RWPE1 (cell line): ENCODE measurements at regions not wholly inside any gene's neighbourhood (a gene's known extent, or its start where the extent isn't known, plus 50 kb on each side); places are given as distances from the start of the nearest gene placed in this dataset.

Experiments
- CTCF ChIA-PET: fragments of 350-600 bp; sonication (Branson Sonifier 250); formaldehyde crosslinking; extraction: SDS; loops from one replicate; lab custom pipeline; 2021; lab: Yijun Ruan, JAX
- POLR2A ChIA-PET: fragments of 400-600 bp; formaldehyde crosslinking; extraction: SDS; loops from one replicate; lab custom pipeline; 2020; ENCODE audit warnings: antibody characterized with exemption; ENCODE audit not compliant: low non-redundant PET; lab: Yijun Ruan, JAX
- DNase-seq: peaks from one replicate; pipeline ENCODE4 v3.0.0; 2012; ENCODE audit warnings: low spot score
- H3K27ac ChIP-seq: fragments of 450-650 bp; 2 replicates; pipeline ENCODE4 v1.5.1; 2017
- CTCF ChIP-seq: fragments of 450-650 bp; conservative IDR thresholded peaks from 2 replicates; pipeline ENCODE4 v1.5.1; 2017; ENCODE audit warnings: low read depth, mild to moderate bottlenecking

- peak overlapping the region; percentile 93 for H3K27ac ChIP-seq
- CTCF ChIA-PET, result no interaction called here
- no peak for TF ChIP-seq CTCF
- DNase-seq, result no peak
- POLR2A ChIA-PET, result no interaction called here
Measured at GRCh38 chr20:19807946-19808330, 49.9 kb downstream of the RIN2 start.

- TF ChIP-seq CTCF, result no peak
- ChIA-PET POLR2A (no interaction called here), CTCF (no interaction called here)
- H3K27ac ChIP-seq, result peak overlapping the region; percentile 93
- no peak for DNase-seq
Measured at GRCh38 chr20:19808498-19808897, 50.4 kb downstream of the RIN2 start.

- H3K27ac ChIP-seq, result peak overlapping the region; percentile 93
- POLR2A ChIA-PET, result no interaction called here
- DNase-seq, result no peak
- CTCF ChIA-PET, result interaction anchor here (0.7 kb wide), 1 partner anchor 28 kb away, joined by 3 read pairs; no protein-coding TSS in a partner anchor
- TF ChIP-seq CTCF, result no peak
Measured at GRCh38 chr20:19809505-19809904, 51.4 kb downstream of the RIN2 start.

GRCh38 chr20:19811231-19811630 lies 53.2 kb downstream of the RIN2 start:
- ChIA-PET POLR2A (no interaction called here), CTCF (interaction anchor here (0.6 kb wide), 1 partner anchor 142 kb away, joined by 3 read pairs; no protein-coding TSS in a partner anchor)
- H3K27ac ChIP-seq, result peak overlapping the region; percentile 8; the same call in 1 of the 2 replicates

GRCh38 chr20:19812056-19812455 lies 54.0 kb downstream of the RIN2 start:
- no peak for TF ChIP-seq CTCF
- CTCF ChIA-PET, result interaction anchor here (0.6 kb wide), 1 partner anchor 143 kb away, joined by 3 read pairs; no protein-coding TSS in a partner anchor
- no peak for DNase-seq
- POLR2A ChIA-PET, result no interaction called here
- H3K27ac ChIP-seq, result no peak overlapping the region

More at GRCh38 chr20:19811231-19811630, 53.2 kb downstream of the RIN2 start:
- TF ChIP-seq CTCF, result no peak
- DNase-seq, result no peak

- CTCF ChIA-PET, result interaction anchor here (0.5 kb wide), 1 partner anchor 289 kb away, joined by 4 read pairs; no protein-coding TSS in a partner anchor
- no peak overlapping the region for H3K27ac ChIP-seq
- POLR2A ChIA-PET, result no interaction called here
- DNase-seq, result no peak
- no peak for TF ChIP-seq CTCF
Measured at GRCh38 chr20:19812696-19813095, 54.6 kb downstream of the RIN2 start.
